ENCODE measurements at regions not wholly inside any gene's neighbourhood (a gene's known extent, or its start where the extent isn't known, plus 50 kb on each side); places are given as distances from the start of the nearest gene placed in this dataset.

- intact Hi-C loops (cut with DNase I), result no loop called here
- ATAC-seq (no peak), DNase-seq (no peak)
- TF ChIP-seq CTCF (IDR thresholded peaks at IDR 0.05), result no peak
- H3K27me3 ChIP-seq, result no peaks in the 10 kb centered on the region
- H3K4me3 ChIP-seq, result no peak overlapping the region
- H3K4me1 ChIP-seq, result no peaks in the 10 kb centered on the region
- no peaks in the 10 kb centered on the region for H3K36me3 ChIP-seq
- no peaks in the 10 kb centered on the region for H3K9me3 ChIP-seq
- H3K27ac ChIP-seq, result no peak overlapping the region
These were observed 277.9 kb upstream of the WWC1 start for GRCh38 chr5:168013546-168013945.

GRCh38 chr5:168014433-168015123, 276.9 kb upstream of the WWC1 start:
- no peaks in the 10 kb centered on the region for H3K36me3 ChIP-seq
- no peak for TF ChIP-seq CTCF (IDR thresholded peaks at IDR 0.05)
- intact Hi-C loops (cut with DNase I), result no loop called here
- H3K27ac ChIP-seq, result no peak overlapping the region
- no peaks in the 10 kb centered on the region for H3K9me3 ChIP-seq
- ATAC-seq, result no peak
- H3K4me1 ChIP-seq, result no peaks in the 10 kb centered on the region
- H3K27me3 ChIP-seq, result no peaks in the 10 kb centered on the region
- DNase-seq, result no peak
- H3K4me3 ChIP-seq, result no peak overlapping the region

- no peaks in the 10 kb centered on the region for H3K9me3 ChIP-seq
- H3K4me3 ChIP-seq, result no peak overlapping the region
- TF ChIP-seq CTCF (IDR thresholded peaks at IDR 0.05), result no peak
- H3K4me1 ChIP-seq, result no peaks in the 10 kb centered on the region
- no peak overlapping the region for H3K27ac ChIP-seq
- no peaks in the 10 kb centered on the region for H3K36me3 ChIP-seq
- DNase-seq (no peak), ATAC-seq (no peak)
- intact Hi-C loops (cut with DNase I), result no loop called here
- no peaks in the 10 kb centered on the region for H3K27me3 ChIP-seq
These were observed 275.9 kb upstream of the WWC1 start for GRCh38 chr5:168015506-168015905.

- intact Hi-C loops (cut with DNase I), result no loop called here
- DNase-seq (no peak), ATAC-seq (no peak)
- no peak for TF ChIP-seq CTCF (IDR thresholded peaks at IDR 0.05)
- Histone ChIP-seq H3K36me3 (no peaks in the 10 kb centered on the region), H3K9me3 (no peaks in the 10 kb centered on the region), H3K4me1 (no peaks in the 10 kb centered on the region), H3K27me3 (no peaks in the 10 kb centered on the region), H3K27ac (no peak overlapping the region), H3K4me3 (no peak overlapping the region)
These were observed 274.1 kb upstream of the WWC1 start for GRCh38 chr5:168017313-168017712.

GRCh38 chr5:168019143-168019542, 272.3 kb upstream of the WWC1 start:
- no peaks in the 10 kb centered on the region for H3K4me1 ChIP-seq
- intact Hi-C loops (cut with DNase I), result no loop called here

More at GRCh38 chr5:168019143-168019542, 272.3 kb upstream of the WWC1 start:
- ATAC-seq (no peak), DNase-seq (no peak)
- Histone ChIP-seq H3K36me3 (no peaks in the 10 kb centered on the region), H3K4me3 (no peak overlapping the region), H3K27me3 (no peaks in the 10 kb centered on the region), H3K9me3 (no peaks in the 10 kb centered on the region), H3K27ac (no peak overlapping the region)
- no peak for TF ChIP-seq CTCF (IDR thresholded peaks at IDR 0.05)

Measured in upper lobe of right lung (tissue), 1 donor.